ENCODE measurements at regions not wholly inside any gene's neighbourhood (a gene's known extent, or its start where the extent isn't known, plus 50 kb on each side); places are given as distances from the start of the nearest gene placed in this dataset.

GRCh38 chr3:27889745-27890144, 167.6 kb upstream of the EOMES start:
- TF ChIP-seq POLR2AphosphoS5 (IDR thresholded peaks at IDR 0.05) (no peak), POLR2A (IDR thresholded peaks at IDR 0.05) (no peak), CTCF (IDR thresholded peaks at IDR 0.05) (no peak), EP300 (IDR thresholded peaks at IDR 0.05) (no peak)
